H9 (cell line): ENCODE measurements at regions not wholly inside any gene's neighbourhood (a gene's known extent, or its start where the extent isn't known, plus 50 kb on each side); places are given as distances from the start of the nearest gene placed in this dataset.

Source experiments
- DNase-seq: peaks from one replicate; pipeline ENCODE4 v3.0.0-alpha.2; 2017
- H2AFZ ChIP-seq: one replicate; pipeline ENCODE4 v1.6.1; 2013; ENCODE audit warnings: mild to moderate bottlenecking, low read length, control low read depth, moderate library complexity
- H2AK5ac ChIP-seq: 2 replicates; pipeline ENCODE4 v1.6.1; 2013; ENCODE audit warnings: low read length, control low read depth, mixed read lengths; ENCODE audit not compliant: insufficient read length
- H2BK120ac ChIP-seq: one replicate; pipeline ENCODE4 v1.6.1; 2013; ENCODE audit warnings: low read depth, mild to moderate bottlenecking, low read length, control low read depth, inconsistent platforms; ENCODE audit not compliant: poor library complexity, severe bottlenecking
- H2BK12ac ChIP-seq: 2 replicates; pipeline ENCODE4 v1.6.1; 2013; ENCODE audit warnings: low read length, control low read depth, mixed read lengths, low read depth; ENCODE audit not compliant: insufficient read length
- H2BK15ac ChIP-seq: 2 replicates; pipeline ENCODE4 v1.6.1; 2013; ENCODE audit warnings: low read depth, low read length, control low read depth
- H2BK20ac ChIP-seq: one replicate; pipeline ENCODE4 v1.6.1; 2013; ENCODE audit warnings: low read depth, mild to moderate bottlenecking, low read length, control low read depth, inconsistent platforms; ENCODE audit not compliant: poor library complexity, severe bottlenecking
- H2BK5ac ChIP-seq: 2 replicates; pipeline ENCODE4 v1.6.1; 2013; ENCODE audit warnings: low read length, control low read depth, mixed read lengths; ENCODE audit not compliant: insufficient read length
- H3K14ac ChIP-seq: 2 replicates; pipeline ENCODE4 v1.6.1; 2013; ENCODE audit warnings: low read length, control low read depth; ENCODE audit not compliant: insufficient read depth
- H3K18ac ChIP-seq: 2 replicates; pipeline ENCODE4 v1.6.1; 2013; ENCODE audit warnings: low read depth, mild to moderate bottlenecking, mixed read lengths, low read length, control low read depth; ENCODE audit not compliant: insufficient read length
- H3K23ac ChIP-seq: 2 replicates; pipeline ENCODE4 v1.6.1; 2013; ENCODE audit warnings: low read length, control low read depth, mixed read lengths, low read depth; ENCODE audit not compliant: insufficient read length
- H3K23me2 ChIP-seq: 2 replicates; pipeline ENCODE4 v1.6.1; 2013; ENCODE audit warnings: low read depth, mild to moderate bottlenecking, mixed read lengths, low read length, control low read depth; ENCODE audit not compliant: insufficient read length, poor library complexity, severe bottlenecking
- H3K27ac ChIP-seq: 2 replicates; pipeline ENCODE4 v1.5.1; 2013; ENCODE audit warnings: low read length, control low read depth, mixed read lengths, low read depth; ENCODE audit not compliant: insufficient read length
- H3K27me3 ChIP-seq: 2 replicates; pipeline ENCODE4 v1.6.1; 2013; ENCODE audit warnings: low read length, control low read depth, inconsistent platforms; ENCODE audit not compliant: insufficient read depth
- H3K4ac ChIP-seq: 2 replicates; pipeline ENCODE4 v1.6.1; 2013; ENCODE audit warnings: low read depth, mild to moderate bottlenecking, control low read depth, inconsistent platforms, low read length, moderate library complexity
- H3K4me1 ChIP-seq: 2 replicates; pipeline ENCODE4 v1.6.1; 2013; ENCODE audit warnings: low read length, control low read depth, inconsistent platforms; ENCODE audit not compliant: insufficient read depth
- H3K4me2 ChIP-seq: 2 replicates; pipeline ENCODE4 v1.6.1; 2013; ENCODE audit warnings: low read length, control low read depth, mixed read lengths; ENCODE audit not compliant: insufficient read length, insufficient read depth
- H3K56ac ChIP-seq: 2 replicates; pipeline ENCODE4 v1.6.1; 2013; ENCODE audit warnings: low read depth, mild to moderate bottlenecking, mixed read lengths, low read length, control low read depth; ENCODE audit not compliant: insufficient read length
- H3K79me1 ChIP-seq: 2 replicates; pipeline ENCODE4 v1.6.1; 2013; ENCODE audit warnings: low read depth, mild to moderate bottlenecking, moderate library complexity, low read length, control low read depth, inconsistent platforms; ENCODE audit not compliant: insufficient read depth, poor library complexity, severe bottlenecking
- H3K79me2 ChIP-seq: 2 replicates; pipeline ENCODE4 v1.6.1; 2013; ENCODE audit warnings: low read length, control low read depth, inconsistent platforms; ENCODE audit not compliant: insufficient read depth
- H3K9ac ChIP-seq: 2 replicates; pipeline ENCODE4 v1.6.1; 2013; ENCODE audit warnings: low read length, control low read depth, mixed read lengths; ENCODE audit not compliant: insufficient read length; ENCODE audit errors: extremely low read depth
- H3K9me3 ChIP-seq: one replicate; pipeline ENCODE4 v1.6.1; 2013; ENCODE audit warnings: low read depth, low read length, inconsistent platforms; ENCODE audit not compliant: control insufficient read depth
- H3T11ph ChIP-seq: one replicate; pipeline ENCODE4 v1.6.1; 2013; ENCODE audit warnings: mild to moderate bottlenecking, low read length, control low read depth, inconsistent platforms
- H4K20me1 ChIP-seq: one replicate; pipeline ENCODE4 v1.6.1; 2013; ENCODE audit not compliant: control insufficient read depth, insufficient read length, insufficient read depth
- H4K5ac ChIP-seq: 2 replicates; pipeline ENCODE4 v1.6.1; 2013; ENCODE audit warnings: low read depth, mild to moderate bottlenecking, mixed read lengths, low read length, control low read depth; ENCODE audit not compliant: insufficient read length
- H4K8ac ChIP-seq: replicated peaks from 2 replicates; pipeline ENCODE4 v1.6.1; 2013; ENCODE audit warnings: low read length, control low read depth, mixed read lengths, low read depth; ENCODE audit not compliant: insufficient read length
- H4K91ac ChIP-seq: 2 replicates; pipeline ENCODE4 v1.6.1; 2013; ENCODE audit warnings: low read depth, mild to moderate bottlenecking, moderate library complexity, mixed read lengths, low read length, control low read depth; ENCODE audit not compliant: insufficient read length
- H3K27ac Mint-ChIP-seq, 3 experiments: 2 replicates in 2 of 3; 3 replicates in 1 of 3; pipeline ENCODE4 v1.8.0; 2020 to 2021; ENCODE audit warnings: mixed read lengths in 3 of 3, mild to moderate bottlenecking in 1 of 3, moderate library complexity in 1 of 3
- H3K27me3 Mint-ChIP-seq: 2 replicates; pipeline ENCODE4 v1.8.0; 2021; ENCODE audit warnings: low read depth, mild to moderate bottlenecking, moderate library complexity, mixed read lengths
- H3K36me3 Mint-ChIP-seq, 3 experiments: 2 replicates in 2 of 3; 3 replicates in 1 of 3; pipeline ENCODE4 v1.8.0; 2020 to 2021; ENCODE audit warnings: low read depth in 3 of 3, mixed read lengths in 3 of 3; ENCODE audit not compliant: insufficient read depth in 1 of 3
- H3K4me1 Mint-ChIP-seq, 2 experiments: 2 replicates each; pipeline ENCODE4 v1.8.0; 2020; ENCODE audit warnings: mixed read lengths in 2 of 2
- H3K4me3 Mint-ChIP-seq, 2 experiments: 2 replicates in 1 of 2; 3 replicates in 1 of 2; pipeline ENCODE4 v1.8.0; 2020 to 2021; ENCODE audit warnings: mild to moderate bottlenecking in 2 of 2, mixed read lengths in 2 of 2, moderate library complexity in 1 of 2
- H3K9me3 Mint-ChIP-seq, 2 experiments: 2 replicates in 1 of 2; 3 replicates in 1 of 2; pipeline ENCODE4 v1.8.0; 2020; ENCODE audit warnings: mild to moderate bottlenecking in 2 of 2, mixed read lengths in 2 of 2, moderate library complexity in 1 of 2
- CTCF ChIP-seq: fragments of 200-600 bp; sonication (generic); conservative IDR thresholded peaks from 3 replicates; pipeline ENCODE4 v1.8.0; 2021; ENCODE audit warnings: antibody characterized with exemption, mild to moderate bottlenecking
- WGBS: extraction: QIAGEN DNeasy Blood & Tissue Kit; methylation state at CpG from one replicate; pipeline ENCODE4 v1.1.7; 2013; ENCODE audit warnings: missing lambda C conversion rate, low lambda C conversion rate, mixed read lengths; ENCODE audit not compliant: insufficient read length; ENCODE audit errors: extremely low coverage; 5-methylcytosine and 5-hydroxymethylcytosine counted together

- Histone ChIP-seq H3K18ac (no peak overlapping the region), H2AFZ (no peak overlapping the region), H3K9me3 (no peaks in the 10 kb centered on the region)
These were observed 160.0 kb downstream of the OSR1 start for GRCh38 chr2:19198381-19198780.

More at GRCh38 chr2:19198381-19198780, 160.0 kb downstream of the OSR1 start:
- H3K23me2 ChIP-seq = no peaks in the 10 kb centered on the region
- H3K27ac ChIP-seq = no peak overlapping the region
- no peak overlapping the region for H2AK5ac ChIP-seq
- H3K79me1 ChIP-seq = no peaks in the 10 kb centered on the region
- Mint-ChIP-seq H3K27me3 (no peaks in the 10 kb centered on the region), H3K27ac (no peak overlapping the region), H3K9me3 (peaks cover 0 to 2% of the 10 kb centered on the region in 2 experiments; a peak in 2 of 5 replicates), H3K4me3 (no peak overlapping the region), H3K4me1 (peaks cover 3% of the 10 kb centered on the region in 2 experiments; a peak in 2 of 4 replicates), H3K36me3 (no peaks in the 10 kb centered on the region)
- H3K23ac ChIP-seq = no peak overlapping the region
- no peak overlapping the region for H4K8ac ChIP-seq
- H2BK120ac ChIP-seq = no peak overlapping the region
- no peak for DNase-seq
- no peaks in the 10 kb centered on the region for H4K20me1 ChIP-seq
- WGBS = no CpG with 5 or more reads among the region's 1 CpG
- H4K91ac ChIP-seq = no peak overlapping the region
- no peak overlapping the region for H2BK5ac ChIP-seq
- no peak for TF ChIP-seq CTCF
- no peak overlapping the region for H2BK12ac ChIP-seq
- no peak overlapping the region for H2BK20ac ChIP-seq
- no peak overlapping the region for H4K5ac ChIP-seq
- H3K27me3 ChIP-seq = no peaks in the 10 kb centered on the region
- no peak overlapping the region for H3K9ac ChIP-seq
- H3K56ac ChIP-seq = no peak overlapping the region
- no peaks in the 10 kb centered on the region for H3K4me1 ChIP-seq
- H3K4me2 ChIP-seq = no peak overlapping the region
- no peak overlapping the region for H3K4ac ChIP-seq
- H3T11ph ChIP-seq = no peak overlapping the region
- no peaks in the 10 kb centered on the region for H3K79me2 ChIP-seq
- H2BK15ac ChIP-seq = no peak overlapping the region
- H3K14ac ChIP-seq = no peak overlapping the region
